Thymus (tissue), 11 donors: ENCODE measurements at regions not wholly inside any gene's neighbourhood (a gene's known extent, or its start where the extent isn't known, plus 50 kb on each side); places are given as distances from the start of the nearest gene placed in this dataset.

Experiments
- DNase-seq, 9 donors: peaks; one replicate each; pipeline ENCODE4 v3.0.0-alpha.2; 2013; ENCODE audit warnings: low spot score in 9 of 9, low read depth in 6 of 9, missing footprints in 1 of 9
- H3K27ac ChIP-seq, 2 donors: one replicate each; pipeline ENCODE4 v1.5.1; 2013; ENCODE audit warnings: control low read depth in 1 of 2, low read depth in 1 of 2, low read length in 1 of 2, mild to moderate bottlenecking in 1 of 2, moderate library complexity in 1 of 2
- H3K27me3 ChIP-seq, 2 donors: one replicate each; pipeline ENCODE4 v1.5.1; 2013; ENCODE audit warnings: low read length in 1 of 2; ENCODE audit not compliant: control insufficient read depth in 2 of 2, insufficient read depth in 1 of 2
- H3K36me3 ChIP-seq, 2 donors: one replicate each; pipeline ENCODE4 v1.5.1; 2013; ENCODE audit warnings: low read length in 1 of 2, mild to moderate bottlenecking in 1 of 2, moderate library complexity in 1 of 2; ENCODE audit not compliant: control insufficient read depth in 2 of 2, insufficient read depth in 2 of 2
- H3K4me1 ChIP-seq, 2 donors: one replicate each; pipeline ENCODE4 v1.5.1; 2013; ENCODE audit warnings: low read length in 2 of 2; ENCODE audit not compliant: control insufficient read depth in 2 of 2, insufficient read depth in 2 of 2
- H3K4me3 ChIP-seq, 2 donors: one replicate each; pipeline ENCODE4 v1.5.1; 2013; ENCODE audit warnings: low read length in 2 of 2, control low read depth in 1 of 2, mild to moderate bottlenecking in 1 of 2
- H3K9me3 ChIP-seq, 2 donors: one replicate each; pipeline ENCODE4 v1.5.1; 2013; ENCODE audit warnings: low read length in 1 of 2, mild to moderate bottlenecking in 1 of 2; ENCODE audit not compliant: control insufficient read depth in 2 of 2, insufficient read depth in 1 of 2
- WGBS: extraction: QIAGEN DNeasy Blood & Tissue Kit; methylation state at CpG from one replicate; pipeline ENCODE4 v1.1.7; 2013; 5-methylcytosine and 5-hydroxymethylcytosine counted together
- donor health status: healthy.

GRCh38 chr6:48798296-48798695, 664.8 kb downstream of the MMUT start:
- no peaks in the 10 kb centered on the region for H3K9me3 ChIP-seq
- no peaks in the 10 kb centered on the region for H3K27me3 ChIP-seq
- WGBS, result 92% methylated on average over 3 of the region's 3 CpGs
- H3K27ac ChIP-seq, result no peak overlapping the region
- no peak for DNase-seq
- H3K4me1 ChIP-seq, result no peaks in the 10 kb centered on the region
- no peaks in the 10 kb centered on the region for H3K36me3 ChIP-seq
- H3K4me3 ChIP-seq, result no peak overlapping the region

GRCh38 chr6:48782225-48782624, 671.2 kb upstream of the PTCHD4 start:
- no peak overlapping the region for H3K27ac ChIP-seq
- no peaks in the 10 kb centered on the region for H3K4me1 ChIP-seq
- 82% methylated on average over 6 of the region's 6 CpGs for WGBS
- no peaks in the 10 kb centered on the region for H3K36me3 ChIP-seq
- H3K27me3 ChIP-seq, result no peaks in the 10 kb centered on the region
- no peak overlapping the region for H3K4me3 ChIP-seq
- DNase-seq, result no peak
- no peaks in the 10 kb centered on the region for H3K9me3 ChIP-seq

- Histone ChIP-seq H3K27me3 (no peaks in the 10 kb centered on the region), H3K9me3 (no peaks in the 10 kb centered on the region), H3K27ac (no peak overlapping the region), H3K4me3 (no peak overlapping the region), H3K36me3 (no peaks in the 10 kb centered on the region), H3K4me1 (no peaks in the 10 kb centered on the region)
- no peak for DNase-seq
- WGBS, result 95% methylated on average over 3 of the region's 3 CpGs
These were observed 666.4 kb upstream of the PTCHD4 start for GRCh38 chr6:48777411-48777810.

- WGBS, result 91% methylated on average over 3 of the region's 3 CpGs
- Histone ChIP-seq H3K27ac (no peak overlapping the region), H3K9me3 (no peaks in the 10 kb centered on the region), H3K36me3 (no peaks in the 10 kb centered on the region), H3K4me1 (no peaks in the 10 kb centered on the region), H3K27me3 (no peaks in the 10 kb centered on the region), H3K4me3 (no peak overlapping the region)
- no peak for DNase-seq
These were observed 664.2 kb upstream of the PTCHD4 start for GRCh38 chr6:48775157-48775556.

- Histone ChIP-seq H3K36me3 (no peaks in the 10 kb centered on the region), H3K27ac (no peak overlapping the region), H3K9me3 (no peaks in the 10 kb centered on the region), H3K27me3 (no peaks in the 10 kb centered on the region), H3K4me3 (no peak overlapping the region), H3K4me1 (no peaks in the 10 kb centered on the region)
- DNase-seq, result no peak
- 100% methylated on average over 1 of the region's 1 CpG for WGBS
These were observed 663.3 kb upstream of the PTCHD4 start for GRCh38 chr6:48774276-48774675.

- H3K27me3 ChIP-seq, result no peaks in the 10 kb centered on the region
- no peaks in the 10 kb centered on the region for H3K4me1 ChIP-seq
- H3K36me3 ChIP-seq, result no peaks in the 10 kb centered on the region
- 92% methylated on average over 3 of the region's 3 CpGs for WGBS
- no peak overlapping the region for H3K4me3 ChIP-seq
- DNase-seq, result no peak
- H3K9me3 ChIP-seq, result no peaks in the 10 kb centered on the region
- H3K27ac ChIP-seq, result no peak overlapping the region
These were observed 655.4 kb upstream of the PTCHD4 start for GRCh38 chr6:48766349-48766748.

GRCh38 chr6:48765352-48765961, 654.5 kb upstream of the PTCHD4 start:
- no peaks in the 10 kb centered on the region for H3K9me3 ChIP-seq
- H3K4me1 ChIP-seq, result no peaks in the 10 kb centered on the region
- H3K27ac ChIP-seq, result no peak overlapping the region
- 21% methylated on average over 7 of the region's 7 CpGs for WGBS
- H3K36me3 ChIP-seq, result no peaks in the 10 kb centered on the region
- DNase-seq, result peak in 1 of 9 donors; percentile 14
- H3K4me3 ChIP-seq, result no peak overlapping the region
- H3K27me3 ChIP-seq, result no peaks in the 10 kb centered on the region

- no peaks in the 10 kb centered on the region for H3K9me3 ChIP-seq
- no peaks in the 10 kb centered on the region for H3K27me3 ChIP-seq
- no peak for DNase-seq
- no peaks in the 10 kb centered on the region for H3K4me1 ChIP-seq
- H3K27ac ChIP-seq, result no peak overlapping the region
- no peak overlapping the region for H3K4me3 ChIP-seq
- no peaks in the 10 kb centered on the region for H3K36me3 ChIP-seq
- WGBS, result 94% methylated on average over 6 of the region's 6 CpGs
These were observed 653.5 kb upstream of the PTCHD4 start for GRCh38 chr6:48764286-48765044.

- Histone ChIP-seq H3K27ac (no peak overlapping the region), H3K36me3 (no peaks in the 10 kb centered on the region), H3K4me1 (no peaks in the 10 kb centered on the region), H3K27me3 (no peaks in the 10 kb centered on the region), H3K4me3 (no peak overlapping the region), H3K9me3 (no peaks in the 10 kb centered on the region)
- 51% methylated on average over 1 of the region's 1 CpG for WGBS
- DNase-seq, result no peak
These were observed 646.7 kb upstream of the PTCHD4 start for GRCh38 chr6:48757661-48758060.
